ENCODE measurements at regions not wholly inside any gene's neighbourhood (a gene's known extent, or its start where the extent isn't known, plus 50 kb on each side); places are given as distances from the start of the nearest gene placed in this dataset.
"Not testable (repeated sequence)": the region's sequence is repeated elsewhere in the genome, so short reads cannot be mapped to it uniquely, and the experiment has no call there.

DNA sequence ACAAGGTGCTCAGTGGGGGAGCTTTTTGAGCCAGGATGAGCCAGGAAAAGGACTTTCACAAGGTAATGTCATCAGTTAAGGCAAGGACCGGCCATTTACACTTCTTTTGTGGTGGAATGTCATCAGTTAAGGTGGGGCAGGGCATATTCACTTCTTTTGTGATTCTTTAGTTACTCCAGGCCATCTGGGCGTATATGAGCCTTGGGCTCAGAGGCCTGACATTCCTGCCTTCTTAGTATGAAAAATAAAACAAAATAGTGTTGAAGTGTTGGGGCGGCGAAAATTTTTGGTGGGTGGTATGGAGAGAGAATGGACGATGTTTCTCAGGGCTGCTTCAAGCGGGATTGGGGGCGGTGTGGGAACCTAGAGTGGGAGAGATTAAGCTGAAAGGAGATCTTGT is 451.4 kb downstream of the SHISA9 start:
- Histone ChIP-seq H3K4me2 (peak overlapping the region; percentile 86), H3K4me1 (ENCODE audit: insufficient read depth) (peaks cover 16% of the 10 kb centered on the region)
- ATAC-seq, result peak; percentile 68

DNA sequence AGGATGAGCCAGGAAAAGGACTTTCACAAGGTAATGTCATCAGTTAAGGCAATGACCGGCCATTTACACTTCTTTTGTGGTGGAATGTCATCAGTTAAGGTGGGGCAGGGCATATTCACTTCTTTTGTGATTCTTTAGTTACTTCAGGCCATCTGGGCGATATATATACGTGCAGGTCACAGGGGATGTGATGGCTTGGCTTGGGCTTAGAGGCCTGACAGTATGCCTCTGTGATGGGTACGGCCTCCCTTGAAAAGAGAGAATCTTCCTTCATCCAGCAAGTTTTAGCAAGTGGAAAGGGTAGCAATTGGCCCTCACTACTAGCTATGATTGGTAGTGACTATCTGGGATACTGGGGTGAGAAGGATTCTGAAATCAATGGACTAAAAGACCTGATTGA is 456.4 kb downstream of the SHISA9 start:
- Histone ChIP-seq H3K27ac (ENCODE audit: low read depth) (peak overlapping the region; percentile 96), H3K9me2 (ENCODE audit: insufficient read depth) (peaks cover 29% of the 10 kb centered on the region), H3K36me3 (ENCODE audit: insufficient read depth) (peaks cover 39% of the 10 kb centered on the region), H3K4me1 (ENCODE audit: insufficient read depth) (peaks cover 14% of the 10 kb centered on the region), H3K79me2 (replicated peaks; ENCODE audit: insufficient read depth) (peaks cover 81% of the 10 kb centered on the region), H3K4me2 (peak overlapping the region; percentile 86; the same call in 1 of the 2 replicates), H3K4me3 (peak overlapping the region; percentile 71)
- H3K4me3 Mint-ChIP-seq; H3F3A ChIP-seq (replicated peaks; ENCODE audit: low read depth); H2AFZ ChIP-seq; H3K27me3 ChIP-seq (ENCODE audit: insufficient read depth); H4K20me1 ChIP-seq (replicated peaks; ENCODE audit: insufficient read depth); H3K27ac Mint-ChIP-seq: not testable (repeated sequence)
- H3K36me3 Mint-ChIP-seq (ENCODE audit: low read depth), result peaks cover 73% of the 10 kb centered on the region
- peaks cover 12% of the 10 kb centered on the region for H3K27me3 Mint-ChIP-seq (ENCODE audit: insufficient read depth, low read depth, poor library complexity)
- peak; percentile 68; the same call in 1 of the 2 replicates for TF ChIP-seq NANOG (IDR thresholded peaks at IDR 0.05; ENCODE audit: borderline replicate concordance)
- peak; percentile 48; the same call in 1 of the 2 replicates for TF ChIP-seq POLR2AphosphoS5 (IDR thresholded peaks at IDR 0.05; ENCODE audit: low read depth)
- H3K4me1 Mint-ChIP-seq, result peaks cover 36% of the 10 kb centered on the region
- ATAC-seq (peak; percentile 49), DNase-seq (ENCODE audit: low spot score) (peak; percentile 59)
- H3K9me3 Mint-ChIP-seq, result peaks cover 38% of the 10 kb centered on the region

More for the DNA sequence above, 451.4 kb downstream of the SHISA9 start:
- peak overlapping the region; percentile 71 for H3K4me3 ChIP-seq
- peaks cover 38% of the 10 kb centered on the region for H3K4me1 Mint-ChIP-seq
- H3K27ac ChIP-seq (ENCODE audit: low read depth), result peak overlapping the region; percentile 96
- TF ChIP-seq POLR2AphosphoS5 (IDR thresholded peaks at IDR 0.05; ENCODE audit: low read depth) (peak; percentile 38; the same call in 1 of the 2 replicates), NANOG (IDR thresholded peaks at IDR 0.05; ENCODE audit: borderline replicate concordance) (peak; percentile 45; the same call in 1 of the 2 replicates)
- DNase-seq (ENCODE audit: low spot score), result peak; percentile 64
- H3F3A ChIP-seq (replicated peaks; ENCODE audit: low read depth), result peaks cover 21% of the 10 kb centered on the region
- peaks cover 35% of the 10 kb centered on the region for H3K79me2 ChIP-seq (replicated peaks; ENCODE audit: insufficient read depth)
- H3K27ac Mint-ChIP-seq; H3K9me2 ChIP-seq (ENCODE audit: insufficient read depth); H3K4me3 Mint-ChIP-seq; H2AFZ ChIP-seq; H3K27me3 ChIP-seq (ENCODE audit: insufficient read depth); H4K20me1 ChIP-seq (replicated peaks; ENCODE audit: insufficient read depth): not testable (repeated sequence)
- peaks cover 12% of the 10 kb centered on the region for H3K27me3 Mint-ChIP-seq (ENCODE audit: insufficient read depth, low read depth, poor library complexity)
- peaks cover 33% of the 10 kb centered on the region for H3K36me3 Mint-ChIP-seq (ENCODE audit: low read depth)
- H3K36me3 ChIP-seq (ENCODE audit: insufficient read depth), result peaks cover 44% of the 10 kb centered on the region; the same call in 1 of the 2 replicates
- peaks cover 12% of the 10 kb centered on the region for H3K9me3 Mint-ChIP-seq

DNA sequence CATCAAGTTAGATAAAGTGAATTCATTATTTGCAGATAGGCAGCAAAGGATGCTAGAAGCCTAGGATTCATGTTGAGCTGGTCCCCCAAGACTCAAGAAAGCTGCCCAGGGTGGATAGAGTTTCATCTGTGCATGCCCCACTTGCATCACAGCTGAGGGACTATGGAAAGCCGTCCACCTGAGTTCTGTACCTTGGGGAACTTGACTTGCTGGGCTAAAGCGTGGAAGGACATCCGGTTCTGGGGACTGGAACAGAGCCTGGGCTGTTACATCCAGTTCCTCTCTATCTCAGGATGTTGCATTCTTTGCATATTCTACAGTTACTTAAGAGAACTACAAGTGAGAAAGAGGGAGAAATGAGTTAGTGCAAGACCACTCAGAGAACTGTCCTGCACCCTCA is 458.4 kb downstream of the SHISA9 start:
- H3K36me3 Mint-ChIP-seq (ENCODE audit: low read depth), result peaks cover 66% of the 10 kb centered on the region
- DNase-seq (ENCODE audit: low spot score), result no peak

More for the DNA sequence above, 458.4 kb downstream of the SHISA9 start:
- no peaks in the 10 kb centered on the region for H3K27me3 ChIP-seq (ENCODE audit: insufficient read depth)
- H3K4me1 ChIP-seq (ENCODE audit: insufficient read depth), result peaks cover 17% of the 10 kb centered on the region
- TF ChIP-seq, protein P1, sequence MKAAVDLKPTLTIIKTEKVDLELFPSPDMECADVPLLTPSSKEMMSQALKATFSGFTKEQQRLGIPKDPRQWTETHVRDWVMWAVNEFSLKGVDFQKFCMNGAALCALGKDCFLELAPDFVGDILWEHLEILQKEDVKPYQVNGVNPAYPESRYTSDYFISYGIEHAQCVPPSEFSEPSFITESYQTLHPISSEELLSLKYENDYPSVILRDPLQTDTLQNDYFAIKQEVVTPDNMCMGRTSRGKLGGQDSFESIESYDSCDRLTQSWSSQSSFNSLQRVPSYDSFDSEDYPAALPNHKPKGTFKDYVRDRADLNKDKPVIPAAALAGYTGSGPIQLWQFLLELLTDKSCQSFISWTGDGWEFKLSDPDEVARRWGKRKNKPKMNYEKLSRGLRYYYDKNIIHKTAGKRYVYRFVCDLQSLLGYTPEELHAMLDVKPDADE (IDR thresholded peaks at IDR 0.05), result no peak
- TF ChIP-seq NANOG (IDR thresholded peaks at IDR 0.05; ENCODE audit: borderline replicate concordance), result 0 out of 2 replicates have a peak, but pooled peaks have one; percentile 5
- no peak overlapping the region for H3K27ac ChIP-seq (ENCODE audit: low read depth)
- H3K36me3 ChIP-seq (ENCODE audit: insufficient read depth), result peaks cover 30% of the 10 kb centered on the region
- Mint-ChIP-seq H3K27me3 (ENCODE audit: insufficient read depth, low read depth, poor library complexity) (peaks cover 12% of the 10 kb centered on the region), H3K4me1 (peaks cover 28% of the 10 kb centered on the region), H3K27ac (no peak overlapping the region), H3K9me3 (peaks cover 38% of the 10 kb centered on the region), H3K4me3 (no peak overlapping the region)
- H3K79me2 ChIP-seq (replicated peaks; ENCODE audit: insufficient read depth), result peaks cover 76% of the 10 kb centered on the region
- peaks cover 29% of the 10 kb centered on the region for H3K9me2 ChIP-seq (ENCODE audit: insufficient read depth)
- no peaks in the 10 kb centered on the region for H4K20me1 ChIP-seq (replicated peaks; ENCODE audit: insufficient read depth)
- ATAC-seq, result no peak
- no peak overlapping the region for H3K4me3 ChIP-seq
- H2AFZ ChIP-seq, result no peak overlapping the region
- H3K4me2 ChIP-seq, result no peak overlapping the region
- H3F3A ChIP-seq (replicated peaks; ENCODE audit: low read depth), result peaks cover 3% of the 10 kb centered on the region; the same call in 1 of the 2 replicates
